IMR-90 (cell line): ENCODE measurements at regions not wholly inside any gene's neighbourhood (a gene's known extent, or its start where the extent isn't known, plus 50 kb on each side); places are given as distances from the start of the nearest gene placed in this dataset.

Experiments
- CEBPB ChIP-seq: IDR thresholded peaks from 2 replicates; pipeline ENCODE4 v1.6.1; 2012; ENCODE audit warnings: low read depth, low read length, improper control_type of control experiment
- CHD1 ChIP-seq: IDR thresholded peaks from 2 replicates; pipeline ENCODE4 v1.6.1; 2012; ENCODE audit warnings: low read depth, low read length, improper control_type of control experiment
- CTCF ChIP-seq: conservative IDR thresholded peaks from 2 replicates; pipeline ENCODE4 v1.5.1; 2012; ENCODE audit warnings: mild to moderate bottlenecking, low read depth, low read length, improper control_type of control experiment
- FOS ChIP-seq: fragments of 150-350 bp; IDR thresholded peaks from 2 replicates; pipeline ENCODE4 v1.6.1; 2016; ENCODE audit warnings: low read depth, low read length
- MAFK ChIP-seq: IDR thresholded peaks from 2 replicates; pipeline ENCODE4 v1.6.1; 2012; ENCODE audit warnings: low read depth, low read length, improper control_type of control experiment
- NFE2L2 ChIP-seq: fragments of 150-350 bp; IDR thresholded peaks from 2 replicates; pipeline ENCODE4 v1.6.1; 2016; ENCODE audit warnings: low read depth, mild to moderate bottlenecking, low read length
- POLR2A ChIP-seq: IDR thresholded peaks from 2 replicates; pipeline ENCODE4 v1.6.1; 2012; ENCODE audit warnings: mild to moderate bottlenecking, low read depth, low read length
- RAD21 ChIP-seq: IDR thresholded peaks from 2 replicates; pipeline ENCODE4 v1.6.1; 2012; ENCODE audit warnings: low read length, improper control_type of control experiment
- RFX5 ChIP-seq: IDR thresholded peaks from 2 replicates; pipeline ENCODE4 v1.8.0; 2012; ENCODE audit warnings: low read depth, mild to moderate bottlenecking, low read length, moderate library complexity

DNA sequence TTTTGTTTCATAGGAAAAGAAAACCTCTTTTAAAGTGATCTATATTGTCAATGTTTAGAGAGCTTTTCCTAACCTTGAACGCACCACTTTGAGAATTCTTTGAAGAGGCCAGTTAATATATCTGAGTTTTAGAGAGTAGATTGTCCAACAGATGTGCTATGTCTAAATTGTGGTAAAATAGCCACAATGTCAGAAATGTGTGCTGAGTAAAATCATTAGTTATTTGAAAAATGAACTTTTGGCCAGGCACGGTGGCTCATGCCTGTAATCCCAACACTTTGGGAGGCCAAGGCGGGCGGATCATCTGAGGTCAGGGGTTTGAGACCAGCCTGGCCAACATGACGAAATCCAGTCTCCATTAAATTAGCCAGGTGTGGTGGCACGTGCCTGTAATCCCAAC lies 61.6 kb upstream of the KIAA1217 start:
- TF ChIP-seq MAFK (no peak), CTCF (no peak), RAD21 (no peak), POLR2A (no peak), FOS (no peak), RFX5 (no peak), NFE2L2 (no peak), CEBPB (no peak), CHD1 (no peak)
